Caco-2 (cell line): ENCODE measurements at regions not wholly inside any gene's neighbourhood (a gene's known extent, or its start where the extent isn't known, plus 50 kb on each side); places are given as distances from the start of the nearest gene placed in this dataset.

Experiments used
- BruUV-seq: library from RNA; stranded (reverse); fragments of 400-500 nt; replicated peaks from 2 replicates; lab custom pipeline; 2021; lab: Mats Ljungman, UMichigan
- CTCF ChIA-PET: fragments of 300-600 bp; sonication (Branson Sonifier 250); formaldehyde crosslinking; loops from one replicate; lab custom pipeline; 2022; ENCODE audit warnings: antibody characterized with exemption; lab: Charles Lee
- POLR2A ChIA-PET: fragments of 300-600 bp; sonication (Branson Sonifier 250); formaldehyde crosslinking; loops from one replicate; lab custom pipeline; 2022; ENCODE audit warnings: antibody characterized with exemption; lab: Charles Lee
- DNase-seq, 2 experiments: peaks; one replicate each; pipeline versions ENCODE4 v3.0.0 to v3.0.0-alpha.2; 2020 to 2022
- H3K27me3 ChIP-seq: replicated peaks from 2 replicates; pipeline ENCODE4 v1.6.0; 2011; ENCODE audit warnings: low read length; ENCODE audit not compliant: control insufficient read depth, insufficient read depth
- H3K36me3 ChIP-seq: 2 replicates; pipeline ENCODE4 v1.5.1; 2011; ENCODE audit warnings: low read length; ENCODE audit not compliant: control insufficient read depth, insufficient read depth
- H3K4me1 ChIP-seq: fragments of 250-450 bp; sonication (Bioruptor Pico); 2 replicates; pipeline ENCODE4 v1.5.1; 2020; ENCODE audit warnings: mild to moderate bottlenecking
- H3K4me3 ChIP-seq: 2 replicates; pipeline ENCODE4 v1.5.1; 2011; ENCODE audit warnings: low read depth, mild to moderate bottlenecking, control low read depth, low read length
- H3K9me3 ChIP-seq: fragments of 250-450 bp; sonication (Bioruptor Pico); 2 replicates; pipeline ENCODE4 v1.5.1; 2020; ENCODE audit warnings: mild to moderate bottlenecking, moderate library complexity
- H3K27ac Mint-ChIP-seq: one replicate; pipeline ENCODE4 v1.8.0; 2022; ENCODE audit warnings: mixed read lengths; ENCODE audit not compliant: unreplicated experiment
- H3K27me3 Mint-ChIP-seq: one replicate; pipeline ENCODE4 v1.8.0; 2022; ENCODE audit warnings: mixed read lengths; ENCODE audit not compliant: insufficient read depth, unreplicated experiment
- H3K36me3 Mint-ChIP-seq: one replicate; pipeline ENCODE4 v1.8.0; 2022; ENCODE audit warnings: mild to moderate bottlenecking, mixed read lengths; ENCODE audit not compliant: insufficient read depth, unreplicated experiment
- H3K4me1 Mint-ChIP-seq: one replicate; pipeline ENCODE4 v1.8.0; 2022; ENCODE audit warnings: low read depth, mixed read lengths; ENCODE audit not compliant: unreplicated experiment
- H3K4me3 Mint-ChIP-seq: one replicate; pipeline ENCODE4 v1.8.0; 2022; ENCODE audit warnings: mild to moderate bottlenecking, moderate library complexity, mixed read lengths; ENCODE audit not compliant: unreplicated experiment
- H3K9me3 Mint-ChIP-seq: one replicate; pipeline ENCODE4 v1.8.0; 2022; ENCODE audit warnings: mixed read lengths; ENCODE audit not compliant: unreplicated experiment
- CTCF ChIP-seq, 2 experiments: fragments of 200-600 bp in 1 of 2; IDR thresholded peaks; 1 replicate in 1 of 2; 2 replicates in 1 of 2; pipeline versions ENCODE4 v1.5.1 to v1.8.0; 2011 to 2022; ENCODE audit warnings: antibody characterized with exemption in 1 of 2, control low read depth in 1 of 2, inconsistent platforms in 1 of 2, low read depth in 1 of 2, low read length in 1 of 2, mild to moderate bottlenecking in 1 of 2, moderate library complexity in 1 of 2; ENCODE audit not compliant: insufficient read depth in 1 of 2, severe bottlenecking in 1 of 2, unreplicated experiment in 1 of 2
- intact Hi-C: fragments of 100-400 bp; cut with micrococcal nuclease; formaldehyde crosslinking; loops from one replicate; pipeline ENCODE4 v1.10.0; 2022; ENCODE audit not compliant: unreplicated experiment

- POLR2A ChIA-PET, result no interaction called here
Measured at GRCh38 chr10:62466590-62466989, 92.4 kb downstream of the ZNF365 start.

GRCh38 chr10:62467527-62467926, 93.4 kb downstream of the ZNF365 start:
- ChIA-PET POLR2A (no interaction called here), CTCF (no interaction called here)
- TF ChIP-seq CTCF (IDR thresholded peaks at IDR 0.05; ENCODE audit: insufficient read depth in 1 of 2, low read depth in 1 of 2, low read length in 1 of 2, severe bottlenecking in 1 of 2, unreplicated experiment in 1 of 2), result no peak
- no peak overlapping the region for H3K27ac Mint-ChIP-seq
- no peak overlapping the region for H3K4me3 ChIP-seq
- no TSS peak for BruUV-seq
- H3K36me3 ChIP-seq, result no peaks in the 10 kb centered on the region
- no peak for DNase-seq
- H3K4me1 Mint-ChIP-seq, result no peaks in the 10 kb centered on the region
- no peaks in the 10 kb centered on the region for H3K27me3 ChIP-seq
- no peaks in the 10 kb centered on the region for H3K4me1 ChIP-seq
- intact Hi-C loops, result no loop called here
- H3K27me3 Mint-ChIP-seq, result no peaks in the 10 kb centered on the region
- no peaks in the 10 kb centered on the region for H3K36me3 Mint-ChIP-seq
- no peak overlapping the region for H3K4me3 Mint-ChIP-seq
- H3K9me3 ChIP-seq, result peaks cover 10% of the 10 kb centered on the region
- no peaks in the 10 kb centered on the region for H3K9me3 Mint-ChIP-seq

More at GRCh38 chr10:62466590-62466989, 92.4 kb downstream of the ZNF365 start:
- Mint-ChIP-seq H3K36me3 (no peaks in the 10 kb centered on the region), H3K27me3 (peaks cover 6% of the 10 kb centered on the region), H3K27ac (no peak overlapping the region), H3K4me3 (no peak overlapping the region), H3K4me1 (no peaks in the 10 kb centered on the region), H3K9me3 (no peaks in the 10 kb centered on the region)
- TF ChIP-seq CTCF (IDR thresholded peaks at IDR 0.05; ENCODE audit: insufficient read depth in 1 of 2, low read depth in 1 of 2, low read length in 1 of 2, severe bottlenecking in 1 of 2, unreplicated experiment in 1 of 2), result no peak
- Histone ChIP-seq H3K4me1 (no peaks in the 10 kb centered on the region), H3K4me3 (no peak overlapping the region), H3K36me3 (no peaks in the 10 kb centered on the region), H3K27me3 (no peaks in the 10 kb centered on the region), H3K9me3 (peaks cover 10% of the 10 kb centered on the region)
- intact Hi-C loops, result no loop called here
- DNase-seq, result no peak
- no TSS peak for BruUV-seq
- CTCF ChIA-PET, result no interaction called here

- peaks cover 20% of the 10 kb centered on the region for H3K27me3 Mint-ChIP-seq
- no peaks in the 10 kb centered on the region for H3K9me3 ChIP-seq
- CTCF ChIA-PET, result no interaction called here
- no peaks in the 10 kb centered on the region for H3K27me3 ChIP-seq
- no peak for TF ChIP-seq CTCF (IDR thresholded peaks at IDR 0.05; ENCODE audit: insufficient read depth in 1 of 2, low read depth in 1 of 2, low read length in 1 of 2, severe bottlenecking in 1 of 2, unreplicated experiment in 1 of 2)
- no peak overlapping the region for H3K4me3 ChIP-seq
- no peak overlapping the region for H3K27ac Mint-ChIP-seq
- H3K4me3 Mint-ChIP-seq, result no peak overlapping the region
- no peaks in the 10 kb centered on the region for H3K9me3 Mint-ChIP-seq
- intact Hi-C loops, result no loop called here
- H3K36me3 Mint-ChIP-seq, result no peaks in the 10 kb centered on the region
- no TSS peak for BruUV-seq
- no peaks in the 10 kb centered on the region for H3K36me3 ChIP-seq
- POLR2A ChIA-PET, result no interaction called here
- no peaks in the 10 kb centered on the region for H3K4me1 Mint-ChIP-seq
- no peak for DNase-seq
- H3K4me1 ChIP-seq, result no peaks in the 10 kb centered on the region
Measured at GRCh38 chr10:62471711-62472110, 97.5 kb downstream of the ZNF365 start.
